G401.6 (cell line): ENCODE measurements at regions not wholly inside any gene's neighbourhood (a gene's known extent, or its start where the extent isn't known, plus 50 kb on each side); places are given as distances from the start of the nearest gene placed in this dataset.

Experiments used
- FAIRE-seq: peaks from 2 replicates; lab custom pipeline; 2012; peaks lifted over from hg19 to GRCh38; lab: Jason Lieb, UNC

DNA sequence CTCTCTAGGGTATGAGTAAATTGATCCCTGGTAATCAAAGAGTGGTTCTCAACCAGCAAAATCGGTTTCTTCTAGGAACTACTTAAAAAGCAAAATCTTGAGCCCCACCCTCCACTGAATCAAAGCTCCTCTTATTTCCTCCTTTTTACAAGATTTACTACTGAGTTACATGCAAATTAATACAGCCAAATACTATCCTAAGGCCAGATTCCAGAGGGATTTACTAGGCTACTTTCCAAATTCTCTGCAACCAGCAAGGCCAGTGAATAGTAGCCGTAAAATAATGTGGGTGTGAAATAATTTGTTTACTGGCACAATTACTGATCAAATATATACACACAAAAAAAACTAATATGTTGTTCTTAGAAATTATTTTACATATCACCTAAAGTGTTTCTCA is 1583.8 kb downstream of the NCAM2 start:
- FAIRE-seq = no peak

DNA sequence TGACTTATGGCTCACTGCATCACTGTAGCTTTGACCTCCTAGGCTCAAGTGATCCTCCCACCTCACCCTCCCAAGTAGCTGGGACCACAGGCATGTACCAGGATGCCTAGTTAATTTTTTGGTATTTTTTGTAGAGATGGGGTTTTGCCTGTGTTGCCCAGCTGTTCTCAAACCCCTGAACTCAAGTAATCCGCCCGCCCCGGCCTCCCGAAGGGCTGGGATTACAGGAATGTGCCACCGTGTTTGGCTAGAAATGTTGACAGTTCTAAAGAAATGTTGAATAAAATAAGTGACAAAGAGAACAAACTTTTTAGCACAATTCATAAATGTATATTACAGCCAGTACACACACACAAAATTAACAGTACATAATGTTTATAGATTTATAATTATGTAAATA is 1586.1 kb downstream of the NCAM2 start:
- no peak for FAIRE-seq

DNA sequence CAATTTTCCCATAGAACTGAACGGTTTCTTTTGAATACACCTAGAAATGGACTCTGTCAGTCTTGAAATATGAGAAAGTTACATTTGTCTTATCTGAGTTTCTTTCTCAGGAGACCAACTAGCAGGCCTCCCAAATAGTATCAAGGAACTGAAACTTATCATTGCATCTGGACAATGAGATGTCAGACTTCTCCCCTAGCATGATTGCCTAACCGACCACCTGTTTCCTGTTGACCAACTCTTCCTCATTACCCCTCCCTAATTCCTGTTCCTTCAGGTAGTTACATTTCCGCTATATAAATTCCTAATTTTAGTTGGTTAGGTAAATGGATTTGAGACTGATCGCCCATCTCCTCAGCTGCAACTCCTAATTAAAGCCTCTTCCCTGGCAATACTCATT is 1587.3 kb downstream of the NCAM2 start:
- FAIRE-seq = no peak

DNA sequence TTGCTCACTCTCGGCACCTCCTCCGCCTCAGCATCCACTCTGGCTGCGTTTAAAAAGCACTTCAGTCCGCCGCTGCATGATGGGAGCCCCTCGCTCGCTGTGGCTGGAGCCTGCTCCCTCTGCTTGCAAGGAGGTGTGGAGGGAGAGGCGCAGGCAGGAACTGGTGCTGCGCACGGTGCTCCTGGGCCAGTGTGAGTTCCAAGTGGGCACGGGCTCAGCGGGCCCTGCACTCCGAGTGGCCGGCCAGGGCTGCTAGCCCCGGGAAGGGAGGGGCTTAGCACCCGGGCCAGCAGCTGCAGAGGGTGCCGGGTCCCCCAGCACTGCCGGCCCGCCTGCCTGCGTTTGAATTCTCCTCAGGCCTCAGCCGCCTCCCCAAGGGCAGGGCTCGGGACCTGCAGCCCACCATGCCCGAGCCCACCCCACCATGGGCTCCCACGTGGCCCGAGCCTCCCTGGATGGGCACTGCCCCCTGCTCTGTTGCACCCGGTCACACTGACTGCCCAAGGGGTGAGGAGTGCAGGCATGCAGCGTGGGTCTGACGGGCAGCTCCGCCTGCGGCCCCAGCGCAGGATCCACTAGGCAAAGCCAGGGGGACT is 1599.5 kb downstream of the NCAM2 start:
- FAIRE-seq = no peak

DNA sequence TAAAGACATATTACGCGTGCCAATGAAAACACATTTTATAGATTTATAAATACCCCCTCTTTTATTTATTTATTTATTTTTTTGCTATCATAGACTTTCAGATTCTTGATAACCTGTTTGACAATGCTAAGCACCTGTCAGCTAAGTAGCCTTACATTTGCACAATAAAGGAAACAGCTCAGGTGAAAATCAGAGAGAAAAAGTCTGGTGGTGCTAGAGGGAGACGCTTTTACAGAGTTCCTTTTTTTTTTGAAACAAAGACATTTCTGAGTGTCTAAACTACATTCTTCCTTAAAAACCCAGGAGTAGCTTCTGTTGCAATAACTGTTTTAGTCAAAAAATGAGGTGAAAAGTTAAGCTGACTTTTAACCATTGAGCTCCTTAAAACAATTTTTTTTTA is 1611.6 kb downstream of the NCAM2 start:
- FAIRE-seq = no peak

DNA sequence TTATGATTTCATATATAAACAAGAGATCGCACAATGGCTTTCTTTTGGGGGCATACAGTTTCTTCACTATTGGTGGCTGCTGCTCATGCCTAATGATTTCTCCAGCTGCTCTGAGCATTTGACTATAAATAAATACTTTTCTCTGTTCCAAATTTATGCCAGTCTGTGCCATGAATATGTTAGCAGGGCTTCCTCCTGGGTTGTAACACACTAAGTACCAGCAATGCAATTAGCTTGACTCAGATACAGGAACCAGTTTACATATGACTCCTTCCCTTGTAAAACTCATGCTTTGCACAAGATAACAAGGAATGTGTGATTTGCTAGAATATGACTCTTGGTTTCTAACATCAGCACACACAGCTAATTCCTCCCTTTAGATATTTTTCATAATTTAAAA is 1629.7 kb downstream of the NCAM2 start:
- no peak for FAIRE-seq

DNA sequence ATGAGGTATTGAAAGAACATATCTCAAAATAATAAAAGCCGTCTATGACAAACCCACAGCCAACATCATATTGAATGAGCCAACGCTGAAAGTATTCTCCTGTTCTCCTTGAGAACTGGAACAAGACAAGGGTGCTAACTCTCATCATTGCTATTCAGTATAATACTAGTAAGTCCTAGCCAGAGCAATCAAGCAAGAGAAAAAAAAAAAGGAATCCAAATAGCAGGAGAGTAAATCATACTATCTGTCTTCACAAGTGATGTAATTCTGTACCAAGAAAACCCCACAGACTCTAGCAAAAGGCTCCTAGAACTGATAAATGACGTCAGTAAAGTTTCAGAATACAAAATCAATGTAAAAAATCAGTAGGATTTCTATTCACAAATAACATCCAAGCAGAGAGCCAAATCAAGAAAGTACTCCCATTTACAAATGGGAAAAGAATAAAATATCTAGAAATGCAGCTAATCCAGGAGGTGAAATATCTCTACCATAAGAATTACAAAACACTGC is 1632.8 kb downstream of the NCAM2 start:
- no peak for FAIRE-seq

DNA sequence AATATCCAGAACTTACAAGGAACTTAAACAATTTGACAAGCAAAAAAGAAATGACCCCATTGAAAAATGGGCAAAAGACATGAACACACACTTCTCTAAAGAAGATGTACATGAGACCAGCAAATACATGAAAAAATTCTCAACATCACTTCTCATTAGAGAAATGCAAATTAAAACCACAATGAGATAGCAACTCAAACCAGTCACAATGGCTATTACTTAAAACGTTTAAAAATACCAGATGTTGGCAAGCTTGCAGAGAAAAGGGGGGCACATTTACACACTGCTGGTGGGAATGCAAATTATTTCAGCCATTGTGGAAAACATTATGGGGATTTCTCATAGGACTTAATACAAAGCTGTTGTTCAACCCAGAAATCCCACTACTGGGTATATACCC is 1634.0 kb downstream of the NCAM2 start:
- no peak for FAIRE-seq

DNA sequence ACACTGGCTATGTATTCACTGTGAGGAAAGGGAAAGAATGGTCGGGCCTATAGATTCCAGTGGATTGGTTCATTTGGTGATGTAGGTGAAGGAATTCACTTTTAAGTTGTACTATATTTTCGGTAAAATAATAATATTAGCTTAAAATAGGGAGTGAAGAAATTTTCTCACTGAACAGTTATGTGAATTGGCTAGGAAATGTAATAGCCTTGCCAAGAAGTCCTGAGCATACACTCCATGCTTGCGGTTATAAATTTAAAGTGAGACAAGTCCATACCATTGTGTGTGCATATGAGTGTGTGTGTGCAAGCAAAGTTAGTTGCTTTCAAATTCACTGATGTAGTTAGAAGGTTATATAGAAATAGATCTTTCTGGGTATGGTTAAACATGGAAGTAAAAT is 1651.0 kb downstream of the NCAM2 start:
- FAIRE-seq = no peak

DNA sequence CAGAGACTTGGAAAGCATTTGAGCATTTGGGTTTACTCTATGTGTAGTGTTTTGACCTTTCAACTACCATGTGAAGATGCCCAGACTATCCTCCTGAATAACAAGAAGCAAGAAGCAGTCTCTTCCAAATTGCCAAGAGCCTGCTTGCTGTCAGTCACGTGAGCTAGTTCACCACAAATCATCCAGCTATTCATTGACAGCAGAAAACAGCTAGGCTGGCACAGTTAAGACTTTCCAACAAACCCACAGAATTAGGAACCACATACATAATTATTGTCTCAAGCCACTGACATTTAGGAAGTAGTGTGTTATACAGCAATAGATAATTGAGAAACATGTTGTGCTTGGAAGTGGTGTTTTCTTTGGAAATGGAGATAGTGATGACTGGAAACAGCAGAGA is 1652.0 kb downstream of the NCAM2 start:
- no peak for FAIRE-seq

DNA sequence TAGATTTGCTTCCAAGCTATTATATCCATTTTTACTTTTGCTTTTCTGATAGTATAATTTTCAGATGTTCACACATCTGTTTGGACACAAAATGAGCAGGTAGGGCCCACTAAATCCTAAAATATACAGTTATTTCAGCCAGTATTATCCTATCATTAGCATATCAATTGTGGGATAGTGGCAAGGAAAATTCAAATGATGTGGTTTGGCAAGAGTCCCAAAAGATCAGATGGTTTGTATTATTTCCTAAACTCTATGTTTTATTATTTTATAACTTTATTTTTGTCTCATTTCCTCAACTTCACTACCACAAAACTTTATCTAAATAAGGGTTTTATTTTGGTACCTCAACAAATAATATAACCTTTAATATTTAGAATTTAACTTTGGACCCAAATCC is 1659.6 kb downstream of the NCAM2 start:
- FAIRE-seq = no peak

DNA sequence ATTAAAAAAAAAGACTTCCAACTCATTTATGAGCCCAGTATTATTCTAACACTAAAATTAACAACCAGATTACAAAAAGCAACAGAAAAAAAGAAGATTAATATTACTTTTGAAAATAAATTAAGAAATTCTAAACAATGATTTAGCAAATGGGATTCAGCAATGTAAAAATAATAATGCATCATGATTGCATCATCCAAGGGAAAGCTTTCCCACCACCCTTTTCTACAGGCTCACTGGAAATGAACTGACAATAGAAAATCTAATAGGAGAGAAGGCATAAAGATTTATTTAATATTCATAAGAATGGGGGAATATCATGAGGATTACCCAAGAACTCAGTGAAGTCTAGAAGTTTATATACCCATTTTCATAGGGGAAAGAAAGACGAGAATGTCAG is 1671.9 kb downstream of the NCAM2 start:
- FAIRE-seq = no peak

DNA sequence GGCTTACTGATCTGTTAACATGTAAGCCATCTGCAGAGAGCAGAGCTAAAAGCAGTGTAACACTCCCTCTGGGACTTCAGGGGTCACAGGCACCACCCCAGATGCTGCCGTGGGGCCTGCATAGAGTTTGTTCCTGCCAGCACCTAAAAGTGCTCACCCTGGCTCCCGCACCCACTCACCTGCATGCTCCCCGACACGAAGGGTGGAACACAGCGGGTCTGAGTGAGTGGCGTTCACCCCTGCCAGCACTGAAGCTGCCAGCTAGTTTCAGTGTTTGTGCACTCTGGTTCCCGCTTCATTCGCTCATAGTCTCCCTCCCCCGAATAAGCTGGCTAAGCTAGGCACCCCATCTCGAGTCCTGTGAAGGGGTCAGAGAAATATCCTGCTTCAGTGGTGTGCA is 1681.0 kb downstream of the NCAM2 start:
- FAIRE-seq = no peak

DNA sequence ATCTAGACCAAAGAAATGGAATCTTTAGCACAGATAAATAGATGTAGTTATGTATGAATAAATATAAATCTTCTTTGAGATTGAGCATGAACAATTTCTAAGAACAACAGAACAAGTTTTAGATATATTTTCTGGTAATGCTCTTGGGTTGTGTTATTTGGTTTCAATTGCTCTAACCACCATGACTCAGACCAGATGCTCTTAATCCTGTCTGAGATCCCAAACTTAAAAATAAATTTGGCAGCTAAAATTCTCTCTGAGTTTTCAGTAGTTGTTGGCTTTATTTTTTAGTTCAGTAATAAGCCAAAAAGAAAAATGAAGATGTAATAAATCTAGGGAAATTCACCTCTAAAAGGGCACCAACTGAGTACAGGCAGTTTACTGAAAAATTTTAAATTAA is 1693.4 kb downstream of the NCAM2 start:
- FAIRE-seq = no peak

DNA sequence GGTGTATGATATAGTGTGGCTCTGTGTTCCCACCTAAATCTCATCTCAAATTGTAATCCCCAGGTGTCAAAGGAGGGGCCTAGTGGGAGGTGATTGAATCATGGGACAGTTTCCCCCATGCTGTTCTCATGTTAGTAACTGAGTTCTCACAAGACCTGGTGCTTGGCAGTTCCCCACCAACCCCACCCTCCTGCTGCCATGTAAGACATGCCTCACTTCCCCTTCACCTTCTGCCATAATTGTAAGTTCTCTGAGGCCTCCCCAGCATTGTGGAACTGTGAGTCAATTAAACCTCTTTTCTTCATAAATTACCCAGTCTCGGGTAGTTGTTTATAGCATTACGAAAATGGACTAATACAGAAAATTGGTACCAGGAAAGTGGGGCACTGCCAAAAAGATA is 1705.3 kb downstream of the NCAM2 start:
- no peak for FAIRE-seq

DNA sequence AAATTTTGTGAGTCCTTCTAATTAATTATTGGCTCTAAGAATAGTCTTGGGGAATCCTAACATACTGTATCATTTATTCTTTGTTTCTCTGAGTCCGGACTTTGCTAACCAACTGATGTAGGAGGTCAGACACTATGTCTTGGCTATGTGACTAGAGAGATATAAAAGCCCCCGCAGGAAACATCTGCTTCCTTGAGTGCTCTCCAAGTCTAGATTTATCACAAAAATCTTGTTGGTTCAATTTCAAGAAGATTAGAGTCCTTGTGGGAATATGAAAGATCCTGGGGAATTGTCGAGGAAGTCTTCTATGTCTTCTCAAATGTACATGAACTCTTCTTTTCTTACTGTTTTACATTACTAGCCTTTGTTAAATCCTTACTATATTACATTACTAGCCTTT is 1712.5 kb downstream of the NCAM2 start:
- FAIRE-seq = no peak

DNA sequence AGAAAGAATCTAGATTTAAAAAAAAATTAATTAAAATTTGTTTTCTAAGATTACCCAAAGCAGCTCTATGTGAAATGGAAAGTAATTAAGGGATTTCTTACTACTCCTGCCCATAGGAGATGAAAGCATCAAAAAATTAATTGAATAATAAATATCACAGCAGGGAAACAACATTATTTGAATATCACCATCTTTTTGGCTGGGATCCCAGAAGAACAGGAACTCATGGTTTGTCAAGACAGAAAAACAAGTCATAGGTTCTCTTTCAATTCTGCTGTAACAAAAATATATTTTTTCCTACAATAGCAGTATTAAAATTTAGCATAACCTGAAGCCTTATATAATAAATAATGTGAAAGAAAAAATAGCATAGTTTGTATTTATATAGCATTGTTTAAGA is 1713.4 kb downstream of the NCAM2 start:
- FAIRE-seq = no peak

DNA sequence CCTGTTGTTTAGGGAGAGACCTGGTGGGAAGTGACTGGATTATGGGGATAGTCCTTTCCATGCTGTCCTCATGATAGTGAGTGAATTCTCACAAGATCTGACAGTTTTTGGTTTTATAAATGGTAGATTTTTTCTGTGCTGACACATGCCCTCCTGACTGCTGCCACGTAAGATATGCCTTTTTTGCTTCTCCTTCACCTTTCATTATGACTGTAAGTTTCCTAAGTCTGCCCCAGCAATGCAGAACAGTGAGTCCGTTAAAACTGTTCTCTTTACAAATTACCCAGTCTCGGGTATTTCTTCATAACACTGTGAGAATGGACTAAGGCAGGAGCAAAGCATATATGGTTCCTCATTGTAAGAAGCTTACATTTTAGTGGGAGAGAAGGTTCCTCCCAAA is 1727.2 kb downstream of the NCAM2 start:
- FAIRE-seq = no peak

DNA sequence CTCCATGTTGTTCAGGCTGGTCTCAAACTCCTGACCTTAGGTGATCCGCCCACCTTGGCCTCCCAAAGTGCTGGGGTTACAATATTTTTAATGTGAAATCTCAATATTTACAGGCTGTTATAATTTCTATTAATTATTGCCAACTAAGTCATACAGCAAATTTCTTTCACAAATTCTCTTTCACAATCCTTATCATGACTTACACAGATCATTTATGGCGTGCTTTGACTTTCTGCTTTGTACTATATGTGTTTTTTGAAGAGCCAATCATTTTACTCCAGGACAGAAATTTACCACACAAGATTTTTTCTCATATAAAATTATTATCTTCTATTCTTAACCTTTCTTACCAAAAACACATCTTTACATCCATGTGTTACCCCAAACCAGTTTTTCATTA is 1729.9 kb downstream of the NCAM2 start:
- no peak for FAIRE-seq

DNA sequence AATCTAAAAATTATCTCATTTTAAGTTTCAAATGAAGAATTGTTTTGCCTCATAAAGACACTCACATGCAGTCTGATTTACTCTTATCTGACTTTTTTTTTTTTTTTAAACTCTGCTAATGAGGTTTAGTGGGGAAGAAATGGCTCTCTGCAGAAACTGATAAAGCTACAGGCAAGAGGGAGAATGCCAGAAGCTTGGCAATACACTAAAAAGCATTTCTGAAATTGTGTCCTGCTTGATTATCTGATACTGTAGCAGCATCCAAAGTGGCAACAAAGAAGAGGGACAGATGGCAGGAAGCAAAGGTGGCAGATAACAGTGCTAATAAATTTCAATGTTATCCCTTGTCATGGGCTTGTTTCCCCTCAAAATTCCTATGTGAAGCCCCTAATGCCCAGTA is 1744.9 kb downstream of the NCAM2 start:
- no peak for FAIRE-seq

DNA sequence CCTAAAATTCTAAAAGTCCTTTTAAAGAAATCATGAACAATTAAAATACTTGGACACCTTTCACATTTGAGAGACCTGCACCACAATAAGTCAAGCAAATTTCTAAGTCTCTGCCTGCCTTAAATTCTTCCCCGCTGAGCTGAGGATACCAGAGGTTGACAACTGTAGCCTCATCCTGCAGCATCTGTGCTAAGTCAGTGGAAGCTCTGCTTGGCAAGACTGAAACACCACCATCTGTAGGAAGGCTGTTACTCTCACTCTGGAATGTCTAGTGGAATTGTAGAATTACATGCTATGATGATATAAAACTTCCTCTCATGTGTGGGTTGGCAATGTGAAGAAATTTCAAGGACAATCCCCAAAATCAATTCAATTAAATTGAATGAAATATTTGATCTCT is 1756.5 kb downstream of the NCAM2 start:
- no peak for FAIRE-seq

DNA sequence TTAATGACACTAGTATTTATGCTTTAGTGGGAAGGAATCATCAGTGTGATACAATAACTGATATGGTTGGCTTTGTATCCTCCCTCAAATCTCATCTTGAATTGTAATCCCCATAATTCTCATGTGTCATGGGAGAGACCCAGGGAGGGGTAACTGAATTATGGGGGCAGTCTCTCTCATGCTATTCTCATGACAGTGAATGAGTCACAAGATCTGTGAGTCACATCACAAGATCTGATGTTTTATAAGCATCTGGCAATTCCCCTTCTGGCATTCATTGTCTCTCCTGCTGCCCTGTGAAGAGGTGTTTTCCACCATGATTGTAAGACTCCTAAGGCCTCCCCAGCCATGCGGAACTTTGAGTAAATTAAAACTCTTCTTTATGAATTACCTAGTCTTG is 1760.3 kb downstream of the NCAM2 start:
- no peak for FAIRE-seq

DNA sequence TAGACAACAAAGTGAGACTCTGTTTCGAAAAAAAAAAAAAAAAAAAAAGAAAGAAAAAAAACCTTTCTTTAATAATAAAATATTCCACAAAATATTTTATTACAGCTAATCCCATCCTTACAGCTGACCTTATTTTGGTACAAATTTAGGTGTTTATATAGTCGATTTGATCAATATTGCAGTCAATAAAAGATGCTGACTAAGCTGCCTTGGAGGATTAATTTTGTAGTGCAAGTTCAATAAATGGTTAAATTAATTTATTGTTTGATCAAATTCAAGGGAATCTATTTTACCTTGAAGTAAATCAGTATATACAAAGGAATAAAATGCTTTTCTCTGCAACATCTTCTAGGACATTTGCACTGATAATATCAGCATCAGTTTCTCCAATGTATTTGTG is 1764.3 kb downstream of the NCAM2 start:
- FAIRE-seq = no peak

DNA sequence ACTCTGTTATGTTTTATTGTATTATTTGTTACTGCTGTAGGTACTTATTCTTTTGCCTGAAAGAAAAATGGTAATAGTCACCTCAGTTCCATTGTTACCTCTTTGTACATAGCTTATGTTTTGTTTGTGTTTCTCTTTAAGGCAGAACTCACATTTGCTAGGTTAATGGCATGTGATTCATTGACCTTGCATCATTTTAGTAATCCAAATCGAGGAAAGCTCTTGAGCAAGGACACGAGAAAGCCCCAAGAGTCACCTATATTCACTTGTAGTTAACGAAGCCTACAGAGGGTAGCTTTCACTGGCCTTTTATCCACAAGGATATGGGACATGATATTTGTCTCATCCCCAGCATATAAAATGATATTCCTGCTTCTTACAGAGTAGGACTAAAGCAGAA is 1765.2 kb downstream of the NCAM2 start:
- FAIRE-seq = no peak

DNA sequence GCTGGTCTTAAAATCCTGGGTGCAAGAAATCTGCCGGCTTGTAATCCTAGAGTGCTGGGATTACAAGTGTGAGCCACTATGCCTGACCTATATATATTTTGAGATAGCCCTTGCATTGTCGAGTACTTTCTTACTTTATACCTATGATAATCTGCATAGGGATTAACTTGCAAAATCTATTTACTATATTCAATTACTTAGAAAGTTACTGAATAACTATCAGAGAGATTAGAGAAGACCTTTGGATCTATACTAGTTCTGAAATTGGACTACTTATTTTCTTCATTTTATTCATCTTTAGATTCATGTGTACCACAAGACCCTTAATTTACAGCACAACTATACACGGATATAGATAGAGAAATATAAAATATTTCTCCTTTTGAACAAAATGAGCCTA is 1766.0 kb downstream of the NCAM2 start:
- FAIRE-seq = no peak
